HEK293 (cell line): ENCODE measurements at regions not wholly inside any gene's neighbourhood (a gene's known extent, or its start where the extent isn't known, plus 50 kb on each side); places are given as distances from the start of the nearest gene placed in this dataset.

Experiments used
- CTCF ChIA-PET: fragments of 350-600 bp; formaldehyde crosslinking; extraction: SDS; loops from one replicate; lab custom pipeline; 2021; ENCODE audit warnings: antibody characterized with exemption; lab: Yijun Ruan, JAX
- POLR2A ChIA-PET: fragments of 300-600 bp; formaldehyde crosslinking; extraction: SDS; loops from one replicate; lab custom pipeline; 2020; ENCODE audit warnings: antibody characterized with exemption, inconsistent platforms; lab: Yijun Ruan, JAX
- H3K27ac ChIP-seq: fragments of 200-500 bp; sonication (Bioruptor generic); 2 replicates; pipeline ENCODE4 v1.5.1; 2014; ENCODE audit warnings: low read depth, low read length, control low read depth, inconsistent platforms; ENCODE audit errors: extremely low read depth
- H3K36me3 ChIP-seq, 2 experiments: fragments of 200-500 bp in 1 of 2; sonication (Bioruptor generic) in 1 of 2; 1 replicate in 1 of 2; 2 replicates in 1 of 2; pipeline ENCODE4 v1.5.1; 2014 to 2017; ENCODE audit warnings: inconsistent platforms in 2 of 2, low read length in 2 of 2; ENCODE audit not compliant: control insufficient read depth in 2 of 2, insufficient read depth in 1 of 2
- H3K4me1 ChIP-seq: fragments of 200-500 bp; sonication (Bioruptor generic); 2 replicates; pipeline ENCODE4 v1.5.1; 2014; ENCODE audit warnings: mild to moderate bottlenecking, low read length, inconsistent platforms; ENCODE audit not compliant: control insufficient read depth, insufficient read depth
- H3K4me3 ChIP-seq: 2 replicates; pipeline ENCODE4 v1.5.1; 2011; ENCODE audit warnings: low read depth, mild to moderate bottlenecking, control low read depth, low read length, moderate library complexity
- H3K9me3 ChIP-seq: fragments of 200-500 bp; sonication (Bioruptor generic); 2 replicates; pipeline ENCODE4 v1.5.1; 2014; ENCODE audit warnings: low read depth, low read length, inconsistent platforms; ENCODE audit not compliant: control insufficient read depth, insufficient read depth
- GLIS1 ChIP-seq: fragments of 450-650 bp; formaldehyde crosslinking; IDR thresholded peaks from 2 replicates; pipeline ENCODE4 v1.5.1; 2016; ENCODE audit warnings: missing biosample characterization, missing genetic modification characterization
- GLIS2 ChIP-seq: fragments of 450-650 bp; formaldehyde crosslinking; IDR thresholded peaks from 2 replicates; pipeline ENCODE4 v1.5.1; 2016; ENCODE audit warnings: missing biosample characterization, missing genetic modification characterization
- PRDM1 ChIP-seq: fragments of 450-650 bp; formaldehyde crosslinking; IDR thresholded peaks from 2 replicates; pipeline ENCODE4; 2016; ENCODE audit warnings: missing biosample characterization, missing genetic modification characterization
- SCRT2 ChIP-seq: fragments of 450-650 bp; formaldehyde crosslinking; IDR thresholded peaks from 2 replicates; pipeline ENCODE4 v1.5.1; 2016; ENCODE audit warnings: missing biosample characterization, missing genetic modification characterization
- SP7 ChIP-seq: fragments of 450-650 bp; formaldehyde crosslinking; IDR thresholded peaks from 2 replicates; pipeline ENCODE4 v1.5.1; 2016; ENCODE audit warnings: missing biosample characterization, missing genetic modification characterization
- TRIM28 ChIP-seq: IDR thresholded peaks from 2 replicates; pipeline ENCODE4 v1.6.1; 2011; ENCODE audit warnings: low read length, control low read depth, borderline replicate concordance
- ZBTB17 ChIP-seq: fragments of 450-650 bp; formaldehyde crosslinking; IDR thresholded peaks from 2 replicates; pipeline ENCODE4 v1.5.1; 2016; ENCODE audit warnings: missing biosample characterization, missing genetic modification characterization
- ZBTB8A ChIP-seq: fragments of 450-650 bp; formaldehyde crosslinking; IDR thresholded peaks from 2 replicates; pipeline ENCODE4 v1.5.1; 2016; ENCODE audit warnings: missing biosample characterization, missing genetic modification characterization
- ZNF157 ChIP-seq: fragments of 450-650 bp; formaldehyde crosslinking; IDR thresholded peaks from 2 replicates; pipeline ENCODE4 v1.5.1; 2016; ENCODE audit warnings: missing biosample characterization, missing genetic modification characterization
- ZNF366 ChIP-seq: fragments of 450-650 bp; formaldehyde crosslinking; conservative IDR thresholded peaks from 2 replicates; pipeline ENCODE4 v1.5.1; 2016; ENCODE audit warnings: missing biosample characterization, missing genetic modification characterization
- ZNF514 ChIP-seq: fragments of 450-650 bp; formaldehyde crosslinking; IDR thresholded peaks from 2 replicates; pipeline ENCODE4 v1.5.1; 2016; ENCODE audit warnings: missing biosample characterization, missing genetic modification characterization
- ZNF623 ChIP-seq: fragments of 450-650 bp; formaldehyde crosslinking; IDR thresholded peaks from 2 replicates; pipeline ENCODE4 v1.5.1; 2016; ENCODE audit warnings: missing biosample characterization, missing genetic modification characterization
- ZNF837 ChIP-seq: fragments of 450-650 bp; formaldehyde crosslinking; IDR thresholded peaks from 2 replicates; pipeline ENCODE4 v1.5.1; 2016; ENCODE audit warnings: missing biosample characterization, missing genetic modification characterization
- ZSCAN18 ChIP-seq: fragments of 450-650 bp; formaldehyde crosslinking; IDR thresholded peaks from 2 replicates; pipeline ENCODE4 v1.5.1; 2016; ENCODE audit warnings: missing biosample characterization, missing genetic modification characterization
- ZSCAN30 ChIP-seq: fragments of 450-650 bp; IDR thresholded peaks from 2 replicates; pipeline ENCODE4 v1.5.1; 2018; ENCODE audit warnings: missing biosample characterization, mild to moderate bottlenecking, missing genetic modification characterization, moderate library complexity
- TF ChIP-seq, protein P1 (sequence below): fragments of 450-650 bp; formaldehyde crosslinking; IDR thresholded peaks from 2 replicates; pipeline ENCODE4 v1.5.1; 2016; ENCODE audit warnings: missing biosample characterization, missing genetic modification characterization
- TF ChIP-seq, protein P2 (sequence below): fragments of 450-650 bp; formaldehyde crosslinking; IDR thresholded peaks from 2 replicates; pipeline ENCODE4 v1.5.1; 2017; ENCODE audit warnings: missing biosample characterization, missing genetic modification characterization
- TF ChIP-seq, protein P3 (sequence below): fragments of 450-650 bp; formaldehyde crosslinking; optimal IDR thresholded peaks from 2 replicates; pipeline ENCODE3; 2016; ENCODE audit warnings: missing biosample characterization, mild to moderate bottlenecking, missing genetic modification characterization

DNA sequence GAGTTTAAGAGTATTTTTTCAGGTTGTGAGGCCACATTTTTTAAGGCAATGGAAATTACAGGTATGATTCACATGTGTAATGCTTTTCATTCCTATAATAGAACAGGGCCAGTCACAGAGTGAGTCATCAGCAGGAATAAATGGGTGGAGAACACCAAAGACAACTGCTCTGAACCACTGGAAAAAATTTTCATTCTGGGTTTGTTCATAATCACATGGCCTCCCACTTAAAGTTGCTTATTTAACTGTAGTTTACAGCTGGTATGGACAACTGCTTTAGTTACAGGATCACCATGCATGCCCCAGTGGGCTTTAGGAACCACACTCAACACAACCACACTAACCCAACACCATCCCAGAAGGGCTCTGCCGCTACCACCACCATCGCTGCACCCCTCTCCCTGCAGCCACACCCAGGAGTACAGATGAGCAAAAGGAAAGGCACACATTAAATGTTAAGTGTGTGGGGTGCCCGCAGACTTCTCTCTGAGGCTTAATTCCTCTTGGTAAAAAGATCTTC, 107.0 kb upstream of the DST start (continued):
- TF ChIP-seq, protein P1, sequence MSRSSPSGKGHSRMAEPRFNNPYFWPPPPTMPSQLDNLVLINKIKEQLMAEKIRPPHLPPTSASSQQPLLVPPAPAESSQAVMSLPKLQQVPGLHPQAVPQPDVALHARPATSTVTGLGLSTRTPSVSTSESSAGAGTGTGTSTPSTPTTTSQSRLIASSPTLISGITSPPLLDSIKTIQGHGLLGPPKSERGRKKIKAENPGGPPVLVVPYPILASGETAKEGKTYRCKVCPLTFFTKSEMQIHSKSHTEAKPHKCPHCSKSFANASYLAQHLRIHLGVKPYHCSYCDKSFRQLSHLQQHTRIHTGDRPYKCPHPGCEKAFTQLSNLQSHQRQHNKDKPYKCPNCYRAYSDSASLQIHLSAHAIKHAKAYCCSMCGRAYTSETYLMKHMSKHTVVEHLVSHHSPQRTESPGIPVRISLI (tag by site-specific recombination): 0 out of 2 replicates have a peak, but pooled peaks have one; percentile 44
- TF ChIP-seq ZNF837 (tag by site-specific recombination) (no peak), ZSCAN30 (peak; percentile 26; the same call in 1 of the 2 replicates), GLIS2 (tag by site-specific recombination) (no peak), ZBTB8A (no peak)
- TF ChIP-seq, all 188 proteins: peak for 6

DNA sequence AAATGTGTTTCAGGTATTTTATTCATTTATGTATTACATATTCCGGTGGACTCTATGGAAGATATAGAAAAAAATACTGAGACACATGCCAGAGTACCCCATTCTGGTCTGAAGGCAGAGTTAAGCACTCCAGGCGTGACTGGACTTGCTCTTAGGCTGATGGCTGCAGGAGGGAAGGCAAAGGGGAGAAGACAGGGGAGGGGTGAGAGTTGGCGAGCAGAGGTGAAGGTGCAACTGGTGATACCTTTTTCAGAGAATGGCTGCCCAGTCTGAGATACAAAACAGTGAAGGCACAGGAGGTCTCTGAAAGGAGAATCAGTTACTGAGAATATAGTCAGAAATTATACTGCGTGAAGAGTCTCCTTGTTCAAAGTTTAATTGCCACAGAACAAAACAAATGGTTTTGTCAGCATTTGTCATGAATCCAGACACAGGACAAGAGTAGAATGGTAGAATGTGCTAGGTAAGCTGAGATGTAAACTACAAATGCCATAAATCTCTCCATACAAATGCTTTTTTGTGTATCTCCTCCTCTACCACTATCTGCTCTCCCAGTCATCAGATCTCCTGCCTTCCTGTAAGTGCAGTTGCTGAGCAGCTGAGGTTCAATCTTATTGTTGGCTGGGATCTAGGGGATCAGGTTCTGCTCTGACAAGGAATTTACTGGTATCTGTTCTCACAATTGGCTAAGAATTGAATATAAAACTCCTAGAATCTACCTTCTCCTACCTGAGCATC, 104.2 kb upstream of the DST start:
- no peak overlapping the region for H3K27ac ChIP-seq
- no peaks in the 10 kb centered on the region for H3K9me3 ChIP-seq
- H3K4me3 ChIP-seq: no peak overlapping the region
- TF ChIP-seq ZNF366 (tag by site-specific recombination) (0 out of 2 replicates have a peak, but pooled peaks have one; percentile 17), ZNF514 (no peak), SCRT2 (tag by site-specific recombination) (peak; percentile 93), TRIM28 (no peak), ZNF157 (tag by site-specific recombination) (no peak), PRDM1 (tag by site-specific recombination) (peak; percentile 89), GLIS1 (tag by site-specific recombination) (peak; percentile 17; the same call in 1 of the 2 replicates), ZBTB17 (peak; percentile 65)
- TF ChIP-seq, protein P2, sequence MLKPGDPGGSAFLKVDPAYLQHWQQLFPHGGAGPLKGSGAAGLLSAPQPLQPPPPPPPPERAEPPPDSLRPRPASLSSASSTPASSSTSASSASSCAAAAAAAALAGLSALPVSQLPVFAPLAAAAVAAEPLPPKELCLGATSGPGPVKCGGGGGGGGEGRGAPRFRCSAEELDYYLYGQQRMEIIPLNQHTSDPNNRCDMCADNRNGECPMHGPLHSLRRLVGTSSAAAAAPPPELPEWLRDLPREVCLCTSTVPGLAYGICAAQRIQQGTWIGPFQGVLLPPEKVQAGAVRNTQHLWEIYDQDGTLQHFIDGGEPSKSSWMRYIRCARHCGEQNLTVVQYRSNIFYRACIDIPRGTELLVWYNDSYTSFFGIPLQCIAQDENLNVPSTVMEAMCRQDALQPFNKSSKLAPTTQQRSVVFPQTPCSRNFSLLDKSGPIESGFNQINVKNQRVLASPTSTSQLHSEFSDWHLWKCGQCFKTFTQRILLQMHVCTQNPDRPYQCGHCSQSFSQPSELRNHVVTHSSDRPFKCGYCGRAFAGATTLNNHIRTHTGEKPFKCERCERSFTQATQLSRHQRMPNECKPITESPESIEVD (tag by site-specific recombination): peak; percentile 22; the same call in 1 of the 2 replicates
- CTCF ChIA-PET: interaction anchor here (0.8 to 4.4 kb wide), 5 partner anchors 11 to 105 kb away, joined by 3 to 21 read pairs (median 3); no protein-coding TSS in a partner anchor
- H3K4me1 ChIP-seq: peaks cover 38% of the 10 kb centered on the region
- H3K36me3 ChIP-seq: no peaks in the 10 kb centered on the region
- POLR2A ChIA-PET: no interaction called here

- ChIA-PET CTCF (interaction anchor here (0.6 to 4.4 kb wide), 5 partner anchors 12 to 73 kb away, joined by 3 to 21 read pairs (median 4); no protein-coding TSS in a partner anchor), POLR2A (no interaction called here)
- Histone ChIP-seq H3K4me3 (no peak overlapping the region), H3K27ac (no peak overlapping the region), H3K4me1 (peaks cover 35% of the 10 kb centered on the region), H3K36me3 (no peaks in the 10 kb centered on the region), H3K9me3 (no peaks in the 10 kb centered on the region)
- TF ChIP-seq SP7 (tag by site-specific recombination): no peak
- TF ChIP-seq, protein P3, sequence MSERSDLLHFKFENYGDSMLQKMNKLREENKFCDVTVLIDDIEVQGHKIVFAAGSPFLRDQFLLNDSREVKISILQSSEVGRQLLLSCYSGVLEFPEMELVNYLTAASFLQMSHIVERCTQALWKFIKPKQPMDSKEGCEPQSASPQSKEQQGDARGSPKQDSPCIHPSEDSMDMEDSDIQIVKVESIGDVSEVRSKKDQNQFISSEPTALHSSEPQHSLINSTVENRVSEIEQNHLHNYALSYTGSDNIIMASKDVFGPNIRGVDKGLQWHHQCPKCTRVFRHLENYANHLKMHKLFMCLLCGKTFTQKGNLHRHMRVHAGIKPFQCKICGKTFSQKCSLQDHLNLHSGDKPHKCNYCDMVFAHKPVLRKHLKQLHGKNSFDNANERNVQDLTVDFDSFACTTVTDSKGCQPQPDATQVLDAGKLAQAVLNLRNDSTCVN: no peak
- no peak for TF ChIP-seq ZNF623 (tag by site-specific recombination)
- TF ChIP-seq ZSCAN18: no peak
Observed at GRCh38 chr6:56745971-56746370, 103.3 kb upstream of the DST start.
